ENCODE measurements at regions not wholly inside any gene's neighbourhood (a gene's known extent, or its start where the extent isn't known, plus 50 kb on each side); places are given as distances from the start of the nearest gene placed in this dataset.

DNA sequence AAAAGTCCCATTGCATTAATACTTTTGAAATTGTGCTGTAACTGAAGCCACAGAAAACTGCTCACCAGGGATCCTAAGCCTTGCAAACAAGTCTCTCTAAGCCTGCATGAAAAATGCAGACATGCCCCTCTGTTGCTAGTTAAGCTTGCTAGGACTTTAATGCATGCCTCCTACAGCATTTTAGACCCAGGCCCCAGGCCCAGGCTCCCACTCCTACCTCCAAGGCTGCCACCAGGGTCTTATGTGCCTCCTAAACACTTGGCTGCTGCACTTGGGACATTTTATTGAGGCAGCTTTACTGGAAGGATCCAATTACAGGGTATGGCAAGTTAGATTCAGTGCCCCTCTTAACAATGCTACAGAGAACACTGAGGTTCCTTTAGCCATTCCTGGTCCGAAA is 467.3 kb upstream of the CLINT1 start:
- TF ChIP-seq, protein P1, sequence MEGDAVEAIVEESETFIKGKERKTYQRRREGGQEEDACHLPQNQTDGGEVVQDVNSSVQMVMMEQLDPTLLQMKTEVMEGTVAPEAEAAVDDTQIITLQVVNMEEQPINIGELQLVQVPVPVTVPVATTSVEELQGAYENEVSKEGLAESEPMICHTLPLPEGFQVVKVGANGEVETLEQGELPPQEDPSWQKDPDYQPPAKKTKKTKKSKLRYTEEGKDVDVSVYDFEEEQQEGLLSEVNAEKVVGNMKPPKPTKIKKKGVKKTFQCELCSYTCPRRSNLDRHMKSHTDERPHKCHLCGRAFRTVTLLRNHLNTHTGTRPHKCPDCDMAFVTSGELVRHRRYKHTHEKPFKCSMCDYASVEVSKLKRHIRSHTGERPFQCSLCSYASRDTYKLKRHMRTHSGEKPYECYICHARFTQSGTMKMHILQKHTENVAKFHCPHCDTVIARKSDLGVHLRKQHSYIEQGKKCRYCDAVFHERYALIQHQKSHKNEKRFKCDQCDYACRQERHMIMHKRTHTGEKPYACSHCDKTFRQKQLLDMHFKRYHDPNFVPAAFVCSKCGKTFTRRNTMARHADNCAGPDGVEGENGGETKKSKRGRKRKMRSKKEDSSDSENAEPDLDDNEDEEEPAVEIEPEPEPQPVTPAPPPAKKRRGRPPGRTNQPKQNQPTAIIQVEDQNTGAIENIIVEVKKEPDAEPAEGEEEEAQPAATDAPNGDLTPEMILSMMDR (IDR thresholded peaks at IDR 0.05), result no peak
- no peak for TF ChIP-seq POLR2A (IDR thresholded peaks at IDR 0.05)
